22Rv1 (cell line): ENCODE measurements at regions not wholly inside any gene's neighbourhood (a gene's known extent, or its start where the extent isn't known, plus 50 kb on each side); places are given as distances from the start of the nearest gene placed in this dataset.

Experiments
- ZFX ChIP-seq: fragments of 450-650 bp; IDR thresholded peaks from 2 replicates; pipeline ENCODE4 v1.6.1; 2017; ENCODE audit warnings: antibody characterized with exemption, borderline replicate concordance
- TF ChIP-seq, protein P1 (sequence below): fragments of 450-650 bp; IDR thresholded peaks from 2 replicates; pipeline ENCODE4 v1.5.1; 2017; ENCODE audit warnings: mild to moderate bottlenecking

DNA sequence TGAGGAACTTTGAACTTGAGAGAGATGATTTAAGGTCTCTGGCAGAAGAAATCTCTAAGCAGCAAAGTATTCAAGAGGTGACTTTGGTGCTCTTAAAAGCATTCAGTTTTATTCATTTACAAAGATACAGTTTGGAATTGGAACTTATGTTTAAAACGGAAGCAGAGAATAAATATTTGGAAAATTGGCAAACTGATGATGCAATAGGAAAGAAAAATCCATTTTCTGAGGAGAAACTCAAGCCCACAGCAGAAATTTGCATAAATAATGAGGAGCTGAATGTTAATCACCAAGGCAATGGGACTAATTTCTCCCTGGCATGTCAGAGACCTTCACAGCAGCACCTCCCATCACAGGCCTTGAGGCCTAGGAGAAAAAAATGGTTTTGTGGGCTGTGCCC, 1022.5 kb upstream of the CHAC2 start:
- TF ChIP-seq, protein P1, sequence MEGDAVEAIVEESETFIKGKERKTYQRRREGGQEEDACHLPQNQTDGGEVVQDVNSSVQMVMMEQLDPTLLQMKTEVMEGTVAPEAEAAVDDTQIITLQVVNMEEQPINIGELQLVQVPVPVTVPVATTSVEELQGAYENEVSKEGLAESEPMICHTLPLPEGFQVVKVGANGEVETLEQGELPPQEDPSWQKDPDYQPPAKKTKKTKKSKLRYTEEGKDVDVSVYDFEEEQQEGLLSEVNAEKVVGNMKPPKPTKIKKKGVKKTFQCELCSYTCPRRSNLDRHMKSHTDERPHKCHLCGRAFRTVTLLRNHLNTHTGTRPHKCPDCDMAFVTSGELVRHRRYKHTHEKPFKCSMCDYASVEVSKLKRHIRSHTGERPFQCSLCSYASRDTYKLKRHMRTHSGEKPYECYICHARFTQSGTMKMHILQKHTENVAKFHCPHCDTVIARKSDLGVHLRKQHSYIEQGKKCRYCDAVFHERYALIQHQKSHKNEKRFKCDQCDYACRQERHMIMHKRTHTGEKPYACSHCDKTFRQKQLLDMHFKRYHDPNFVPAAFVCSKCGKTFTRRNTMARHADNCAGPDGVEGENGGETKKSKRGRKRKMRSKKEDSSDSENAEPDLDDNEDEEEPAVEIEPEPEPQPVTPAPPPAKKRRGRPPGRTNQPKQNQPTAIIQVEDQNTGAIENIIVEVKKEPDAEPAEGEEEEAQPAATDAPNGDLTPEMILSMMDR: no peak
- no peak for TF ChIP-seq ZFX
